Mesodermal cell (in vitro differentiated cells): ENCODE measurements at regions not wholly inside any gene's neighbourhood (a gene's known extent, or its start where the extent isn't known, plus 50 kb on each side); places are given as distances from the start of the nearest gene placed in this dataset.

Experiments
- H3K27ac ChIP-seq: 2 replicates; pipeline ENCODE4 v1.7.0; 2013; ENCODE audit warnings: mild to moderate bottlenecking, low read depth, low read length, moderate library complexity; ENCODE audit not compliant: severe bottlenecking
- H3K36me3 ChIP-seq: 2 replicates; pipeline ENCODE4 v1.7.1; 2013; ENCODE audit warnings: mild to moderate bottlenecking, low read length, moderate library complexity; ENCODE audit not compliant: control insufficient read depth, insufficient read depth
- H3K4me1 ChIP-seq: one replicate; pipeline ENCODE4 v1.7.1; 2013; ENCODE audit warnings: mild to moderate bottlenecking, low read length; ENCODE audit not compliant: insufficient read depth, control insufficient read depth, poor library complexity, severe bottlenecking
- H3K4me3 ChIP-seq: 2 replicates; pipeline ENCODE4 v1.7.0; 2013; ENCODE audit warnings: low read length, control low read depth, mild to moderate bottlenecking; ENCODE audit not compliant: insufficient read depth, poor library complexity, severe bottlenecking; ENCODE audit errors: extremely low read depth
- H3K9me3 ChIP-seq: 2 replicates; pipeline ENCODE4 v1.7.1; 2013; ENCODE audit warnings: mild to moderate bottlenecking, low read length, moderate library complexity; ENCODE audit not compliant: control insufficient read depth
- WGBS, 2 experiments: methylation state at CpG; one replicate each; pipeline ENCODE4 v1.1.5; 2013; ENCODE audit warnings: missing lambda C conversion rate in 2 of 2; ENCODE audit not compliant: insufficient coverage in 2 of 2; 5-methylcytosine and 5-hydroxymethylcytosine counted together

DNA sequence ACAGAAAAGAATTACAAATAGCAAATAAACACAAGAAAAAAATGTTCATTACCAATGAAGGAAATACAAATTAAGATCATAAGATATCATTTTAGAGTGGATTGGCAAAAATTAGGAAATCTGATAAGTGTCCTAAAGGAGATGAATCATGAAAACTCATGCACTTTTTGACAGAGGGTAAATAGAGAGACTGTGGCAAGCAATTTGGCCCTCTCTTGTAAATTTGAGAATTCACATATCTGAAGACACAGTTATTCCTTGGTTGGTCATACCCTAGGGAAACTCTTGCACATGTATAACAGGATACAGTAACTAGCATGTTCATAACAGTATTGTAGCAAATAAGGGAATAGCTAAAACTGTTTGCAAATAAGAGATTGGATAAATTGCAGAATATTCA, 246.0 kb upstream of the GADL1 start:
- no peak overlapping the region for H3K27ac ChIP-seq
- H3K4me1 ChIP-seq = no peaks in the 10 kb centered on the region
- no peak overlapping the region for H3K4me3 ChIP-seq
- H3K9me3 ChIP-seq = no peaks in the 10 kb centered on the region
- H3K36me3 ChIP-seq = no peaks in the 10 kb centered on the region

DNA sequence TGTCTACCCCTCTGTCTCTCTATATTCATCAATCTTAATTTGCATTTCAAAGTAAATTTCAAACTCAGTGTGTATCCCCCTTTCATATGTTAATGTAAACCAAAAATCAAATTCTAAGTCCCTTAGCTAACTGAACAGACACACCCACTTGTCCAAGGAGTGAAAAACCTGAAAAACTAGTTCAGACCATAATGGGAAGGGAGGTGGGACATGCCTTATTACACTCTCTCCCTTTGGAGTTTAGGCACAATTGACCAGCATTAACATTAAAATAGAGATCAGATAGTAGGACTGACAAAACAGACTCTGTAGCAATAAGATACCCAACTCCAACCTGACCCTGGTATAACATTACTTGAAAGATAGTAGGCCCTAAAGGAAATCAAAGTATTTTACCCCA, 247.7 kb upstream of the GADL1 start:
- no peaks in the 10 kb centered on the region for H3K36me3 ChIP-seq
- no peak overlapping the region for H3K4me3 ChIP-seq
- H3K9me3 ChIP-seq = peaks cover 4% of the 10 kb centered on the region
- no peaks in the 10 kb centered on the region for H3K4me1 ChIP-seq
- no peak overlapping the region for H3K27ac ChIP-seq

DNA sequence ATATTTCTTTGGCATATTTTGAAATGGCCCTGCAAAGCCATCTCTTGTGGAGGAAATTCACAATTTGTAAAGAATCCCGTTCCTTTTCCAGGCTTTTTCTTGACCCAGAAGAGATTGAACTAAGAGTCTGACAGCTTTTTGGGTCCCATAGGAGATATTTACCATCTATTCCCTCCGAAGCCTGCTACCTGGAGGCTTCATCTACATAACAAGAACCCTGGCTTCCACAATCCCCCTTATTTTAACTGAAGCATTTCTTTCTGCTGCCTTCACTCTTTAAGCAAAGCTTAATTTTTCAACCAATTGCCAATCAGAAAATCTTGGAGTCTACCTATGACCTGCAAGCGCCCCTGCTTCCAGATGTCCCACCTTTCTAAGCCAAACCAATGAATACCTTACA, 248.1 kb upstream of the GADL1 start:
- 48 to 67% methylated on average over 2 of the region's 3 CpGs for WGBS, 2 experiments
- Histone ChIP-seq H3K9me3 (peaks cover 8% of the 10 kb centered on the region), H3K4me3 (no peak overlapping the region), H3K36me3 (no peaks in the 10 kb centered on the region), H3K27ac (no peak overlapping the region), H3K4me1 (no peaks in the 10 kb centered on the region)

DNA sequence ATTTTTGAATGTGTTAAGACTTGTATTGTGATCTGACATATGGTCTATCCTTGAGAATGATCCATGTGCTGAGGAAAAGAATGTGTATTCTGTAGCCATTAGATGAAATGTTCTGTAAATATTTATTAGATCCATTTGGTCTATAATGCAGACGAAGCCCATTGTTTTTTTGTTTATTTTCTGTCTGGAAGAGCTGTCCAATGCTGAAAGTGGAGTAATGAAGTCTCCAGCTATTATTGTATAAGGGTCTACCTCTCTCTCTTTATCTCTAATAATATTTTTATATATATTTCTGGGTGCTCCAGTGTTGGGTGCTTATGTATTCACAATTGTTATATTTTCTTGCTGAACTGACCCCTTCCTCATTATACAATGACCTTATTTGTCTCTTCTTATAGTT, 250.6 kb upstream of the GADL1 start:
- H3K27ac ChIP-seq = no peak overlapping the region
- WGBS, 2 experiments = 100% methylated on average over 1 of the region's 1 CpG; no CpG with 5 or more reads in 1 of the 2 experiments
- no peak overlapping the region for H3K4me3 ChIP-seq
- no peaks in the 10 kb centered on the region for H3K36me3 ChIP-seq
- peaks cover 16% of the 10 kb centered on the region for H3K9me3 ChIP-seq
- no peaks in the 10 kb centered on the region for H3K4me1 ChIP-seq

DNA sequence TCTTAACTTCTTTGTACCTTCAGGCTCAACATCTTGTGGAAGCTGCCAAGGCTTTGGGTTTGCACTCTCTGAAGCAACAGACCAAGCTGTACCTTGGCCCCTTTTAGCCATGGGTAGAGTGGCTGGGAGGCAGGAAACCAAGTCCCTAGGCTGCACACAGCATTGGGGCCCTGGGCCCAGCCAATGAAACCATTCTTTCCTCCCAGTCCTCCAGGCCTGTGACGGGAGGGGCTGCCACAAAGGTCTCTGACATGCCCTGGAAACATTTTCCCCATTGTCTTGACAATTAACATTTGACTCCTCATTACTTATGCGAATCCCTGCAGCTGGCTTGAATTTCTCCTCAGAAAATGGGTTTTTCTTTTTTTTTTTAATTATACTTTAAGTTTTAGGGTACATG, 253.1 kb upstream of the GADL1 start:
- no peak overlapping the region for H3K27ac ChIP-seq
- H3K9me3 ChIP-seq = peaks cover 19% of the 10 kb centered on the region
- no peak overlapping the region for H3K4me3 ChIP-seq
- 83 to 88% methylated on average over 1 of the region's 2 CpGs for WGBS, 2 experiments
- H3K4me1 ChIP-seq = no peaks in the 10 kb centered on the region
- no peaks in the 10 kb centered on the region for H3K36me3 ChIP-seq

DNA sequence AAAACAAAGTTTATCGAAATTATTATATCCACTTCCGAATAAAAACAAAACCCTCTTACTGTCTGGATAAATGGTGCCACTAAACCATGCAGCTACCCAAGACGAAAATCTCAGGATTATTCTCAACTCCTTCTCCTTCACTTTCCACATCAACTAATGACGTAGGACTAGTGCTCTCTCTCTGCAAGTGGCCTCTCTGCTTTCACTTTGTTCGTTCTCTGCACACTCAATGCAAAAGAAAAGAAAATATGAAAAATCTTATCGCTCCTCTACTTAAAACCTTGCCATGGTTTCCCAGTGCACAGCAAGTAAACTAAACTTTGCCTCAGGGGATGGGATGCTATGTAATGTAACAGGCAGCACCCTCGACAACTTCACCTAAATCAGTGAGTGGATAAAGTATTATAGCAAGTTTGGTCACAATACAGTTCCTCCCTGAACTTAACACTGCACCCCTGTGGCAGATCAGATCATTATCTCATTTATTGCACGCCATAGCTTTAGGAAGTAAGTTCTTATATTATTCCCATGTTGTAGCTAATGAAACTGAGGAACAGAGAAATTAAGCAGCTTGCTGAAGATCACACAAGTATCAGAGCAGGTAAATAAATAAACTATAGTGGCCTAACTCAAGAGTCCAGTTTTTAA, 262.7 kb upstream of the GADL1 start:
- H3K4me3 ChIP-seq = no peak overlapping the region
- H3K36me3 ChIP-seq = no peaks in the 10 kb centered on the region
- WGBS, 2 experiments = 92 to 98% methylated on average over 3 to 5 of the region's 8 CpGs

DNA sequence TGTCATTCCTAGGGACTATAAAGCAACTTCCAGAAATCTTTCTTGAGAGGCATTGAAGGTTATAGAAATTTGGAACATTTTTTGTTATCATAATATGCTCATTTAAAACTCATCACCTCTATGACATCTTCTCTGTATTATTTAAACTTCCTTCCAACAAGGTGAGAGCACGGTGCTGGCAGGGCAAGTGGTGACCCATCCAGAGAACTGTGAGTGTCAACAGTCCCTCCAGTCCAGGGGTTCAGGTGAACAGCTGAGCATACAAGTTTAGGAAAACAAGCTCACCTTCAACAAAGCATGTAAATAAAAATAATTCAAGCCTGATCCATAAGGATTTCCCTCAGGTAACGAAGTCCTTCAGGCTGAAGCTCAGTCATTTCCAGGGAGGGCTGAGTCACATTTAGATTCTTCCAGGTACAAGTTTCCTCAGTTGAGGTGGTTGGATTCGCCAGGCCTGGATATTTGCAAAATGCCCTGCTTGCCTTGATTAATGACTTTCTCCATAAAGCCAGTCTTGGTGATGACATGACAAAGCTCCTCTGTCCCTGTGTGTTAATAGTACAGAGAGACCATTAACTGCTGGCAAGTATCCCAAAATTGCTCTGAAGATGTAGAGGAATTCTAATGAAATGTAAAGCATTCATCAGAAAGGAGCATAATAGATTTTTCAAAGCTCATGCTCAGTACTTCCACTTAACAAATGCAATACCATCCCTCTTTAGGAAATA, 263.6 kb upstream of the GADL1 start:
- H3K27ac ChIP-seq = no peak overlapping the region
- H3K4me1 ChIP-seq = no peaks in the 10 kb centered on the region
- no peak overlapping the region for H3K4me3 ChIP-seq
- 90 to 100% methylated on average over 2 of the region's 3 CpGs for WGBS, 2 experiments
- H3K9me3 ChIP-seq = no peaks in the 10 kb centered on the region
- H3K36me3 ChIP-seq = no peaks in the 10 kb centered on the region

More for the DNA sequence above, 262.7 kb upstream of the GADL1 start:
- no peak overlapping the region for H3K27ac ChIP-seq
- H3K4me1 ChIP-seq = no peaks in the 10 kb centered on the region
- H3K9me3 ChIP-seq = no peaks in the 10 kb centered on the region

DNA sequence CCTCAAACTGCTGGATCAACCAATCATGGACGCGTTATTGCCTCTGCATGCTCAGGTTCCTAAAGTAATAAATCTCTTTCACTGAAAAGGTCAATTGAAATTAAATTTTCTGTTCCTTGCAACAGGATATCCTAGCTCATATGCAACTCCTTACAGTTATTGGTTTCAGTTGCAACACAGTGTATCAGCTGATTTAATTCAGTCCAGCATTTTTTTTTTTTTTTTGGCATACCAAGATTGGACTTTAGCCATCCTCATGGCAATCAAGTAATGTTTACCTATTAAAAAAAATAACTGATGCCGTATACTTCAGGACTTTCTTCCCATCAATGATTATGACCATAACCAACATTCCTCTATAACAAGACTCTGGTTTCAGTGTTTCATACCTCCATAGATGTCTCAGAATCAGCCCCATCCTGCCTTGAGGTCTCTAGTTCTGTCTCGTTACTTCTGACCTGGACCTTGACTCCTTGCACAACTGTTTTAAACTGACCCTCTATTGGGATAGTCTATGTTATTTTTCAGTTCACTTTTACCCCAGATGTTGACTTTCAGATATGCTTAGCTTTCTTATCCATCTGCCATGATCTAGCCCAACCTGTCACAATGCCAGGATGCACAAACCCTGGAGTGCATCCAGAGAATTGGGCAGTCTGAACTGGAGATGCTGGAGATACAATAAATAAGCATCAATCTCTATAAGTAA, 265.0 kb upstream of the GADL1 start:
- Histone ChIP-seq H3K4me1 (no peaks in the 10 kb centered on the region), H3K4me3 (no peak overlapping the region), H3K27ac (no peak overlapping the region), H3K9me3 (no peaks in the 10 kb centered on the region), H3K36me3 (no peaks in the 10 kb centered on the region)
- WGBS, 2 experiments = 95 to 100% methylated on average over 2 to 4 of the region's 4 CpGs

DNA sequence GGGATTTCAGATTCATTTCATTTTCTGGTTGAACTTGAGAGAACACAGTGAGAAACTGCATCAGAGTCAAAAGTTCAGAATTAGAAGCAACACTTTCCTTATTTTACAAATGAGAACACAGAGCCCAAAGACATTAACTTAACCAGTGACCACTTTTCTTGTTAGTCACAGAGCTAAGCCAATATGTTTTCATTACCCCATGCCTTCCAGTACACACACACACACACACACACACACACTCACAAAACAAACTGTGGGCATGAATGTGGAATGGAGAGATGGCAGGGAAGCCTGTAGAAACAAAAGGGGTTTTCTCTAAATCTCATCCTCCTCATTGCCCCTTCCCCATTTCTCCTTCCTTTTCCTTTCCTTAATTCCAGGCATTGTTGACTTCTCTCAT, 267.4 kb upstream of the GADL1 start:
- Histone ChIP-seq H3K4me3 (no peak overlapping the region), H3K27ac (no peak overlapping the region), H3K4me1 (peaks cover 14% of the 10 kb centered on the region), H3K9me3 (no peaks in the 10 kb centered on the region), H3K36me3 (no peaks in the 10 kb centered on the region)

DNA sequence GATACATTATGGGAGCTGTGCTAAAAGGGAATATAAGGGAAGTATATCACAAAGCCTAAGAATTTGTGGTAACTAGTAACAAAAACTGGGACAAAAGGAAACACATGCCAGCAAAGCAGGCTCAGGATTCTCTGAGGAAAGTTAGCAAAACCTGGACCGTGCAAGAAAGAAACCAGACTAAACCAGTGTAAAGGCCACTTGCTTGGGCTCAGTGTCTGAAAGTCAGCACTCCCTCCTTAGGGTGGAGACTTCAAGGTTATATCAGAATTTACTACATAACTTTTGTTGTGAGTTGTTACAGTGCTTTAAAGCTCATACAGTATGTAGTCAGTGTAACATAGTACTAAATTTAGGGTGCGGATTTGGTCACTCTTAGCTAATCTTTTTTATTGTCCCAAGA, 269.9 kb upstream of the GADL1 start:
- WGBS, 2 experiments = 71% methylated on average over 1 of the region's 2 CpGs; no CpG with 5 or more reads in 1 of the 2 experiments
- Histone ChIP-seq H3K4me1 (peaks cover 14% of the 10 kb centered on the region), H3K36me3 (no peaks in the 10 kb centered on the region), H3K4me3 (no peak overlapping the region), H3K27ac (no peak overlapping the region), H3K9me3 (no peaks in the 10 kb centered on the region)

DNA sequence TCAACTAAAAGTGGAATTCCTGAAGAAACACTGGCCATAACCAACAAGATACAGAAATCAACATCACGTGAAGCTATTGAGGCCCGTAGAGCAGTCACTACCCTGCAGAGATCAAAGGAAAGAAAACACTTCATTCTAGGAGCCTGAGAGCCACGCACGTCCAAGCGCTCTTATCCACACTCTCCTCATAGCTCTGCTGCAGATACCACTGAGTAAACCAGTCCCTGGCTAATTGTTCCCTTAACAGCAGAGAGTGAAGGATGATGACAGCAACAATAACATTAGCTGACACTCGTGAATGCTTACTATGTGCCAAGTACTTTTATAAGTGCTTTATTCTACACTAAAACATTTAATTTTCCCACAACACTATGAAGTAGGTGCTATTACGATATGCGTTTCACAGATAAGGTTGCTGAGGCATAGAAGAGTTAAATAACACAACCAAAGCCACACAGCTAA, 271.0 kb upstream of the GADL1 start:
- no peaks in the 10 kb centered on the region for H3K36me3 ChIP-seq
- peak overlapping the region; percentile 70 for H3K27ac ChIP-seq
- H3K4me3 ChIP-seq = no peak overlapping the region
- 22 to 28% methylated on average over 3 to 5 of the region's 8 CpGs for WGBS, 2 experiments
- peaks cover 14% of the 10 kb centered on the region for H3K4me1 ChIP-seq
- H3K9me3 ChIP-seq = no peaks in the 10 kb centered on the region
